Stomach (tissue), 8 donors: ENCODE measurements at regions not wholly inside any gene's neighbourhood (a gene's known extent, or its start where the extent isn't known, plus 50 kb on each side); places are given as distances from the start of the nearest gene placed in this dataset.
"Not testable (repeated sequence)": the region's sequence is repeated elsewhere in the genome, so short reads cannot be mapped to it uniquely, and the experiment has no call there.

Experiments used
- DNase-seq, 2 donors: peaks; one replicate each; pipeline versions ENCODE4 v3.0.0 to v3.0.0-alpha.2; 2013 to 2019
- H3K27ac ChIP-seq, 5 donors: fragments of 200-600 bp in 4 of 5; sonication (generic) in 4 of 5; one replicate each; pipeline ENCODE4 v1.5.1; 2013 to 2019; ENCODE audit warnings: mild to moderate bottlenecking in 1 of 5, moderate library complexity in 1 of 5
- H3K27me3 ChIP-seq, 3 donors: fragments of 200-600 bp; sonication (generic); one replicate each; pipeline ENCODE4 v1.5.1; 2017 to 2019; ENCODE audit warnings: mixed run types in 1 of 3
- H3K36me3 ChIP-seq, 4 donors: fragments of 200-600 bp; sonication (generic); 1 replicate in 3 of 4; 2 replicates in 1 of 4; pipeline ENCODE4 v1.5.1; 2016 to 2019
- H3K4me1 ChIP-seq, 4 donors: fragments of 200-600 bp; sonication (generic); one replicate each; pipeline ENCODE4 v1.5.1; 2016 to 2019
- H3K4me3 ChIP-seq, 4 donors: fragments of 200-600 bp; sonication (generic) in 3 of 4; one replicate each; pipeline ENCODE4 v1.5.1; 2016 to 2019; ENCODE audit warnings: mild to moderate bottlenecking in 1 of 4
- H3K9me3 ChIP-seq, 4 donors: fragments of 200-600 bp; sonication (generic); one replicate each; pipeline ENCODE4 v1.5.1; 2016 to 2019
- CTCF ChIP-seq, 7 experiments: fragments of 450-650 bp in 4 of 7; fragments of 200-600 bp in 3 of 7; sonication (generic) in 3 of 7; IDR thresholded peaks; one replicate each; pipeline ENCODE4 v1.5.1; 2016 to 2019; ENCODE audit warnings: antibody characterized with exemption in 7 of 7, control low read depth in 2 of 7, mild to moderate bottlenecking in 1 of 7
- EP300 ChIP-seq: sonication (generic); formaldehyde crosslinking; IDR thresholded peaks from one replicate; pipeline ENCODE4 v1.6.1; 2017; ENCODE audit warnings: antibody characterized with exemption
- POLR2A ChIP-seq, 4 donors: fragments of 450-650 bp; IDR thresholded peaks; one replicate each; pipeline ENCODE4 v1.6.1; 2016; ENCODE audit warnings: antibody characterized with exemption in 4 of 4, control low read depth in 2 of 4, mild to moderate bottlenecking in 1 of 4, moderate library complexity in 1 of 4
- POLR2AphosphoS5 ChIP-seq, 3 donors: sonication (generic); formaldehyde crosslinking; IDR thresholded peaks; one replicate each; pipeline ENCODE4 v1.6.1; 2016; ENCODE audit warnings: antibody characterized with exemption in 3 of 3
- WGBS, 5 donors: extraction: QIAGEN DNeasy Blood & Tissue Kit in 3 of 5; methylation state at CpG; one replicate each; pipeline versions ENCODE4 v1.1.5 to v1.1.7; 2013 to 2018; 5-methylcytosine and 5-hydroxymethylcytosine counted together
- intact Hi-C: fragments of 100-400 bp; cut with DNase I; formaldehyde crosslinking; loops from one replicate; pipeline ENCODE4 v1.15.1; 2023; ENCODE audit warnings: low total_unique reads
- donor health status: healthy with polysubstance abuse.
- donor health status: Bipolar disorder and iron deficiency.
- donor health status: healthy.

GRCh38 chr21:24552491-24552890, 1054.8 kb downstream of the MRPL39 start:
- WGBS, 5 donors = 61 to 77% (median 63%) methylated on average over 3 of the region's 3 CpGs
- intact Hi-C loops = no loop called here
- H3K4me3 ChIP-seq = no peak overlapping the region
- no peaks in the 10 kb centered on the region for H3K36me3 ChIP-seq
- no peak for DNase-seq
- TF ChIP-seq EP300 = no peak
- TF ChIP-seq CTCF (IDR thresholded peaks at IDR 0.05) = no peak
- TF ChIP-seq POLR2A (IDR thresholded peaks at IDR 0.05) = no peak
- no peak for TF ChIP-seq POLR2AphosphoS5 (IDR thresholded peaks at IDR 0.05)
- no peak overlapping the region for H3K27ac ChIP-seq
- peaks cover 0 to 20% (median 8%) of the 10 kb centered on the region in 4 donors for H3K9me3 ChIP-seq
- no peaks in the 10 kb centered on the region for H3K4me1 ChIP-seq
- H3K27me3 ChIP-seq = peaks cover 0 to 8% (median 0%) of the 10 kb centered on the region in 3 donors

GRCh38 chr21:24545807-24546361, 1061.4 kb downstream of the MRPL39 start:
- 52 to 68% (median 61%) methylated on average over 4 of the region's 4 CpGs for WGBS, 5 donors
- intact Hi-C loops = no loop called here
- no peak for DNase-seq
- no peak for TF ChIP-seq EP300
- no peak for TF ChIP-seq CTCF (IDR thresholded peaks at IDR 0.05)
- TF ChIP-seq POLR2A (IDR thresholded peaks at IDR 0.05) = no peak
- no peak for TF ChIP-seq POLR2AphosphoS5 (IDR thresholded peaks at IDR 0.05)
- Histone ChIP-seq H3K36me3 (no peaks in the 10 kb centered on the region), H3K4me1 (no peaks in the 10 kb centered on the region), H3K9me3 (no peaks in the 10 kb centered on the region), H3K27ac (no peak overlapping the region), H3K4me3 (no peak overlapping the region), H3K27me3 (no peaks in the 10 kb centered on the region)

GRCh38 chr21:24514081-24514733, 1093.1 kb downstream of the MRPL39 start:
- H3K27me3 ChIP-seq = no peaks in the 10 kb centered on the region
- 28 to 35% (median 34%) methylated on average over 6 of the region's 6 CpGs for WGBS, 5 donors

GRCh38 chr21:24509131-24509530, 1098.2 kb downstream of the MRPL39 start:
- intact Hi-C loops = no loop called here
- Histone ChIP-seq H3K4me3 (no peak overlapping the region), H3K9me3 (peaks cover 0 to 12% (median 8%) of the 10 kb centered on the region in 4 donors), H3K27me3 (no peaks in the 10 kb centered on the region), H3K36me3 (no peaks in the 10 kb centered on the region), H3K27ac (no peak overlapping the region), H3K4me1 (no peaks in the 10 kb centered on the region)
- TF ChIP-seq POLR2AphosphoS5 (IDR thresholded peaks at IDR 0.05) = no peak
- WGBS, 5 donors = 87 to 97% (median 91%) methylated on average over 1 of the region's 1 CpG
- no peak for DNase-seq

More at GRCh38 chr21:24514081-24514733, 1093.1 kb downstream of the MRPL39 start:
- H3K4me3 ChIP-seq = no peak overlapping the region
- no peaks in the 10 kb centered on the region for H3K36me3 ChIP-seq
- intact Hi-C loops = no loop called here
- no peaks in the 10 kb centered on the region for H3K4me1 ChIP-seq
- H3K27ac ChIP-seq = no peak overlapping the region
- TF ChIP-seq EP300 (no peak), CTCF (IDR thresholded peaks at IDR 0.05) (peak in 3 of 7 experiments; percentile 22 to 43 (median 25))
- no peaks in the 10 kb centered on the region for H3K9me3 ChIP-seq
- peak in 1 of 2 donors; percentile 13 for DNase-seq

GRCh38 chr21:24486973-24487372, 1120.3 kb downstream of the MRPL39 start:
- Histone ChIP-seq H3K4me3 (no peak overlapping the region), H3K36me3 (no peaks in the 10 kb centered on the region), H3K9me3 (peaks cover 0 to 5% (median 0%) of the 10 kb centered on the region in 4 donors), H3K27ac (no peak overlapping the region), H3K4me1 (no peaks in the 10 kb centered on the region), H3K27me3 (no peaks in the 10 kb centered on the region)
- intact Hi-C loops = no loop called here
- DNase-seq = no peak
- TF ChIP-seq EP300 (no peak), POLR2A (IDR thresholded peaks at IDR 0.05) (no peak), CTCF (IDR thresholded peaks at IDR 0.05) (no peak), POLR2AphosphoS5 (IDR thresholded peaks at IDR 0.05) (no peak)
- WGBS, 5 donors = 45 to 73% (median 58%) methylated on average over 1 of the region's 1 CpG

DNA sequence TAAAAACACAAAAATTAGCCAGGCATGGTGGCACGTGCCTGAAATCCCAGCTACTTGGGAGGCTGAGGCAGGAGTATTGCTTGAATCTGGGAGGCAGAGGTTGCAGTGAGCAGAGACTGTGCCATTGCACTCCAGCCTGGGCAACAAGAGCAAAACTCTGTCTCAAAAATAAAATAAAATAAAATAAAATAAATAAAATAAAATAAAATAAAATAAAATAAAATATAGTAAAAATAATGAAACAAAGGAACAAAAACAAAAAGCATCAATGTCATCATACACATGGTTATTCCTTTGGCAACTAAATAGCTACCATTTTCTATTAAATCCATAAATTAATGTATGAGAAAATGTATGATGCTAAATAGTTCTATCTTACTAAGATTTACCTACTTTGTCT, 1123.9 kb downstream of the MRPL39 start:
- H3K9me3 ChIP-seq, H3K27me3 ChIP-seq, DNase-seq, intact Hi-C loops, H3K4me3 ChIP-seq, H3K36me3 ChIP-seq, H3K27ac ChIP-seq, H3K4me1 ChIP-seq: not testable (repeated sequence)
- WGBS, 5 donors = 76 to 89% (median 85%) methylated on average over 1 of the region's 1 CpG
